WTC11 (cell line): ENCODE measurements at regions not wholly inside any gene's neighbourhood (a gene's known extent, or its start where the extent isn't known, plus 50 kb on each side); places are given as distances from the start of the nearest gene placed in this dataset.

Experiments
- AFF4 ChIP-seq: sonication (generic); formaldehyde crosslinking; IDR thresholded peaks from 2 replicates; pipeline ENCODE4 v1.8.1; 2023; ENCODE audit warnings: mild to moderate bottlenecking, missing genetic modification reagents, borderline replicate concordance
- ATF2 ChIP-seq: sonication (generic); formaldehyde crosslinking; IDR thresholded peaks from 2 replicates; pipeline ENCODE4 v1.8.1; 2022; ENCODE audit warnings: low read depth, missing genetic modification reagents, borderline replicate concordance
- CTCF ChIP-seq: fragments of 200-600 bp; IDR thresholded peaks from 2 replicates; pipeline ENCODE4 v1.8.0; 2022; ENCODE audit warnings: antibody characterized with exemption
- E2F1 ChIP-seq: sonication (generic); formaldehyde crosslinking; IDR thresholded peaks from 2 replicates; pipeline ENCODE4 v1.8.0; 2022; ENCODE audit warnings: mild to moderate bottlenecking, missing genetic modification reagents
- ESRRA ChIP-seq: sonication (generic); formaldehyde crosslinking; IDR thresholded peaks from 2 replicates; pipeline ENCODE4 v1.8.1; 2022; ENCODE audit warnings: mild to moderate bottlenecking, missing genetic modification reagents, borderline replicate concordance
- MAX ChIP-seq: sonication (generic); formaldehyde crosslinking; IDR thresholded peaks from 2 replicates; pipeline ENCODE4 v1.8.0; 2022; ENCODE audit warnings: mild to moderate bottlenecking, missing genetic modification reagents
- SMAD3 ChIP-seq: sonication (generic); formaldehyde crosslinking; IDR thresholded peaks from 2 replicates; pipeline ENCODE4 v1.8.0; 2022; ENCODE audit warnings: missing genetic modification reagents, mild to moderate bottlenecking, borderline replicate concordance
- STAT6 ChIP-seq: sonication (generic); formaldehyde crosslinking; conservative IDR thresholded peaks from 2 replicates; pipeline ENCODE4 v1.8.1; 2023; ENCODE audit warnings: mild to moderate bottlenecking, low read depth, missing genetic modification reagents, moderate library complexity
- TP53 ChIP-seq: sonication (generic); formaldehyde crosslinking; IDR thresholded peaks from 2 replicates; pipeline ENCODE4 v1.8.1; 2023; ENCODE audit warnings: mild to moderate bottlenecking, missing genetic modification reagents
- ZBTB21 ChIP-seq: sonication (generic); formaldehyde crosslinking; IDR thresholded peaks from 2 replicates; pipeline ENCODE4 v1.8.1; 2023; ENCODE audit warnings: mild to moderate bottlenecking, missing genetic modification reagents, borderline replicate concordance
- ZNF416 ChIP-seq: fragments of 250-450 bp; sonication (Bioruptor Pico); IDR thresholded peaks from 2 replicates; pipeline ENCODE4 v1.9.0; 2021; ENCODE audit warnings: mild to moderate bottlenecking, inconsistent platforms
- ZNF512 ChIP-seq: sonication (generic); formaldehyde crosslinking; IDR thresholded peaks from 2 replicates; pipeline ENCODE4 v1.8.1; 2022; ENCODE audit warnings: missing genetic modification reagents, borderline replicate concordance
- ZSCAN18 ChIP-seq: fragments of 250-450 bp; sonication (Bioruptor Pico); IDR thresholded peaks from 2 replicates; pipeline ENCODE4 v2.1.2; 2022; ENCODE audit warnings: mild to moderate bottlenecking, moderate library complexity

- TF ChIP-seq CTCF (no peak), AFF4 (CRISPR knock-in tag) (no peak), TP53 (CRISPR knock-in tag) (no peak), ZBTB21 (CRISPR knock-in tag) (no peak), ZSCAN18 (CRISPR knock-in tag) (no peak), ESRRA (CRISPR knock-in tag) (no peak), ATF2 (CRISPR knock-in tag) (no peak), MAX (no peak), SMAD3 (no peak), ZNF416 (CRISPR knock-in tag) (no peak), E2F1 (CRISPR knock-in tag) (no peak), STAT6 (CRISPR knock-in tag) (no peak), ZNF512 (CRISPR knock-in tag) (no peak)
Measured at GRCh38 chr4:110770353-110770752, 147.5 kb upstream of the PITX2 start.
